ENCODE measurements at regions not wholly inside any gene's neighbourhood (a gene's known extent, or its start where the extent isn't known, plus 50 kb on each side); places are given as distances from the start of the nearest gene placed in this dataset.

DNA sequence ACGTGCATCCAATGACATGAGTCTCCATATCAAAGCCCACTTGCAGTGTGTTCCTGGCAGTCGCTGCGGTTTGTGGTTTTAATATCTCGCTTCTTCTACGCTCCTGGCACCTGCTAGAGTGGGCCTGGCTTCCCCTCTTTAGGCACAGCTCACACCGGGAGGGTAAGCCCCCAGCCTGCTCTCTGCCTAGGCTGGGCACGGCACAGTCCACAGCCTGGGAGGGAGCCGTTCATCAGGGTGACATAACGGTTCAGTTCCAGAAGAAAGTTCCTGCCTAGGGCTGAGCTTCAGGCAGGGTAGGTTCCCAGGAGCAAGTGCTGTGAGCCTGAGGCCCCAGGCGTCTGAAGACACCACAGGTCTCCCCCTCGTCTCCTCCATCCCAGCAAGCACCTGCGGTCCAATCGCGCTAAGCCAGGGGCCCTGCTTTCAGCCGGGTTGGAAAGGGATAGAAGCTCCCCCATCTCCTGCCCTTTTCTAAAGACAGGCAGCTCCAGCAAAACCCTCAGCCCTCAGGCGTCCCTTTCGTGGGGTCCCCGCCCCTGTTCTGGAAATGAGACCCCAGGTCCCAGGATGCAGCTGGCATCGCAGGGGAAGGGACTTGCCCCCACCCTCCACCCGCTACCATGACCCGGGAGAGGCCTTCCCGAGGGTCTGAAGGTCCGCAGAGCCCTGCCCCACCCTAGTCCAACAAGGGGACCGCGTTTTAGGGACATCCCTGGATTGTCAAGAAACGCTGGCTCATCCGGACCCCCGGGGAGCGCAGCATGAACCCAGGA, 121.6 kb upstream of the ZNF507 start:
- TF ChIP-seq, protein P1, sequence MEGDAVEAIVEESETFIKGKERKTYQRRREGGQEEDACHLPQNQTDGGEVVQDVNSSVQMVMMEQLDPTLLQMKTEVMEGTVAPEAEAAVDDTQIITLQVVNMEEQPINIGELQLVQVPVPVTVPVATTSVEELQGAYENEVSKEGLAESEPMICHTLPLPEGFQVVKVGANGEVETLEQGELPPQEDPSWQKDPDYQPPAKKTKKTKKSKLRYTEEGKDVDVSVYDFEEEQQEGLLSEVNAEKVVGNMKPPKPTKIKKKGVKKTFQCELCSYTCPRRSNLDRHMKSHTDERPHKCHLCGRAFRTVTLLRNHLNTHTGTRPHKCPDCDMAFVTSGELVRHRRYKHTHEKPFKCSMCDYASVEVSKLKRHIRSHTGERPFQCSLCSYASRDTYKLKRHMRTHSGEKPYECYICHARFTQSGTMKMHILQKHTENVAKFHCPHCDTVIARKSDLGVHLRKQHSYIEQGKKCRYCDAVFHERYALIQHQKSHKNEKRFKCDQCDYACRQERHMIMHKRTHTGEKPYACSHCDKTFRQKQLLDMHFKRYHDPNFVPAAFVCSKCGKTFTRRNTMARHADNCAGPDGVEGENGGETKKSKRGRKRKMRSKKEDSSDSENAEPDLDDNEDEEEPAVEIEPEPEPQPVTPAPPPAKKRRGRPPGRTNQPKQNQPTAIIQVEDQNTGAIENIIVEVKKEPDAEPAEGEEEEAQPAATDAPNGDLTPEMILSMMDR (IDR thresholded peaks at IDR 0.05; ENCODE audit: low read length) = no peak
- TF ChIP-seq EZH2 (optimal IDR thresholded peaks at IDR 0.05; ENCODE audit: low read depth, low read length) (no peak), EZH2phosphoT487 (IDR thresholded peaks at IDR 0.05; ENCODE audit: low read length) (no peak)

Data from MM.1S (cell line).